HFF-Myc (cell line): ENCODE measurements at regions not wholly inside any gene's neighbourhood (a gene's known extent, or its start where the extent isn't known, plus 50 kb on each side); places are given as distances from the start of the nearest gene placed in this dataset.
"Not testable (repeated sequence)": the region's sequence is repeated elsewhere in the genome, so short reads cannot be mapped to it uniquely, and the experiment has no call there.

Experiments
- DNase-seq: peaks from one replicate; pipeline ENCODE4 v3.0.0-alpha.2; 2011; ENCODE audit warnings: low read depth; ENCODE audit errors: extremely low read depth
- H3K4me3 ChIP-seq: replicated peaks from 2 replicates; pipeline ENCODE4 v1.5.1; 2011; ENCODE audit warnings: low read depth, mild to moderate bottlenecking, control low read depth, low read length
- CTCF ChIP-seq: IDR thresholded peaks from 2 replicates; pipeline ENCODE4 v1.5.1; 2012; ENCODE audit warnings: mild to moderate bottlenecking, low read depth, low read length, control low read depth; ENCODE audit errors: missing control alignments

GRCh38 chr5:40206030-40206429, 473.7 kb upstream of the PTGER4 start:
- no peak for TF ChIP-seq CTCF
- DNase-seq = no peak
- H3K4me3 ChIP-seq = no peak overlapping the region

GRCh38 chr5:40204144-40204543, 475.6 kb upstream of the PTGER4 start:
- no peak for DNase-seq
- TF ChIP-seq CTCF = no peak
- no peak overlapping the region for H3K4me3 ChIP-seq

- H3K4me3 ChIP-seq = no peak overlapping the region
- no peak for TF ChIP-seq CTCF
These were observed 476.8 kb upstream of the PTGER4 start for GRCh38 chr5:40202814-40203440.

GRCh38 chr5:40198736-40199135, 481.0 kb upstream of the PTGER4 start:
- H3K4me3 ChIP-seq = no peak overlapping the region
- DNase-seq = no peak
- TF ChIP-seq CTCF = no peak

More at GRCh38 chr5:40202814-40203440, 476.8 kb upstream of the PTGER4 start:
- DNase-seq = no peak

GRCh38 chr5:40195574-40195973, 484.1 kb upstream of the PTGER4 start:
- H3K4me3 ChIP-seq, DNase-seq: not testable (repeated sequence)

GRCh38 chr5:40191150-40191549, 488.6 kb upstream of the PTGER4 start:
- H3K4me3 ChIP-seq = no peak overlapping the region
- no peak for DNase-seq
- TF ChIP-seq CTCF = no peak

- no peak for DNase-seq
- no peak overlapping the region for H3K4me3 ChIP-seq
These were observed 507.0 kb upstream of the PTGER4 start for GRCh38 chr5:40172721-40173120.

More at GRCh38 chr5:40172721-40173120, 507.0 kb upstream of the PTGER4 start:
- TF ChIP-seq CTCF = no peak
